ENCODE measurements at regions not wholly inside any gene's neighbourhood (a gene's known extent, or its start where the extent isn't known, plus 50 kb on each side); places are given as distances from the start of the nearest gene placed in this dataset.
"Not testable (repeated sequence)": the region's sequence is repeated elsewhere in the genome, so short reads cannot be mapped to it uniquely, and the experiment has no call there.

DNA sequence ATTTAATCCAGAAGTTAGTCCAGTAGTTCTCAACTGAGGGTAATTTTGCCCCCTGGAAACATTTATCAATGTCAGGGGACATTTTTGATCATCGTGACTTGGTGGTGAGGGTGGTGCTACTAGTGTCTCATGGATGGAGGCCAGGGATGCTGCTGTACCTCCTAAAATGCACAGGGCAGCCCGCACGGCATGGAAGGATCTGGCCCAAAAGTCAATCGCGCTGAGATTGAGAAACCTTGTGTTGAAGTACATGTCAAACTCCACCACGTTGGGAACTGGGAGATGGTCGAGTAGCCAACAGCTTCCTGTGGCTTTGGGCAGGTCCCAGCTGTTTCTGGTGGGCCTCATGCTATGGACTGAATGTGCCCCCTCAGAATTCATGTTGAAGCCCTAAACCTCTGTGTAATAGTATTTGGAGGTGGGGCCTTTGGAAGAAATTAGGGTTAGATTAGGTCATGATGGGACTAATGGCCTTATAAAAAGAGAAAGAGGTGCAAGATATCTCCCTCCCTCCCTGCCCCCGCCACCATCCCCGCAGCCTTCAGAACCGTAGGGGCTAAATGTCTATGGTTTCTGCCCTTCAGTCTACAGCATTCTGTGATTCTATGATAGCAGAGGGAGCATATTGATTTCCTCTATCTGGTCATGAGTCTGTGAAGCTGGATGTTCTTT lies 259.7 kb downstream of the MYCN start:
- no peak overlapping the region for H3K27ac Mint-ChIP-seq
- DNase-seq (no peak), ATAC-seq (ENCODE audit: low read depth) (no peak)
- POLR2A ChIA-PET: no interaction called here
- no peaks in the 10 kb centered on the region for H3K9me3 Mint-ChIP-seq
- no peak overlapping the region for H3K4me3 Mint-ChIP-seq
- no peaks in the 10 kb centered on the region for H3K36me3 Mint-ChIP-seq
- no peaks in the 10 kb centered on the region for H3K4me1 Mint-ChIP-seq
- no peaks in the 10 kb centered on the region for H3K27me3 Mint-ChIP-seq

DNA sequence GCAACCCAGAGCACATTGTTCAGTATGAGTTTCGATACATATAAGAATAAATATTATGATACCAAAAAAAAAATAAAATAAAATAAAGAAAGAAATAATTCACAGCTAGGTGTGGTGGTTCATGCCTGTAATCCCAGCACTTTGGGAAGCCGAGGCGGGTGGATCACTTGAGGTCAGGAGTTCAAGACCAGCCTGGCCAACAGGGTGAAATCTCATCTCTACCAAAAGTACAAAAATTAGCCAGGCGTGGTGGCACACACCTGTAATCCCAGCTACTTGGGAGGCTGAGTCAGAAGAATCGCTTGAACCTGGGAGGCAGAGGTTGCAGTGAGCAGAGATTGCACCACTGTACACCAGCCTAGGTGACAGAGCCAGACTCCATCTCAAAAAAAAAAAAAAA lies 258.9 kb downstream of the MYCN start:
- ATAC-seq (ENCODE audit: low read depth); POLR2A ChIA-PET; H3K27ac Mint-ChIP-seq; DNase-seq; H3K9me3 Mint-ChIP-seq; H3K4me1 Mint-ChIP-seq; H3K4me3 Mint-ChIP-seq; H3K27me3 Mint-ChIP-seq; H3K36me3 Mint-ChIP-seq: not testable (repeated sequence)

DNA sequence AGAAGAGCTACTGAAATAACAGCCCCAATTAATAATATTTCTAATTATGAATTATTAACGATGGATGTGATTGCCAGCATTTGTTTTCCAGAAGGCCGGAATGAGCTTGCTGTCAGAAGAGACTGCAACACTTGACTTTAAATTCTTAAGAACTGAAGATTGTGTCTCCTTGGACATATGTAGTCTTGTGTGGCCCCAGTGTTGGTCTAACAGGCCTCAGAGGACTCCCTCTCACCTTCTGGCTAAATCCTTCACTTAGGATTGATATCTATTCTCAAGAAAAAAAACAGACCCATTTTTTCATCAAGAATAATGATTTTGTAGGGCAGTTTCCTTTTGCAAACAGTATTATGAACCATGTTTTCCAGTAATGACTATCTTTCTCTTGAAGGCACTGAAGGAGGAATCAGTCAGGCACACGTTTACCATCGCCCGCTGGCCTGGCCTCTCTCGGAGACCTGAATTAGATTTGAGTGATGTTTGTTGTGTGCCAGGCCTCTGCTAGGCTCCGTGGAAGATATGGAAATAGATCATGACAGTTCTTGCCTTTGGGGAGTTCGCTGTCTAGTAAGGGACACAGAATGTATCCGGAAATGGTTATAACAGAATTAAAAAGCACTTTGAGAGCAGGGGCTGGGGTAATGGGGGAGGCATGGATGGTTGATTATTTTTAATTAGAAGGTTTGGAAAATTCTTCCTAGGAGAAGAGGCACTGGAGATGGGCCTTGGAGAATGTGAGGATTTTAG lies 258.0 kb downstream of the MYCN start:
- no peaks in the 10 kb centered on the region for H3K4me1 Mint-ChIP-seq
- no peak overlapping the region for H3K27ac Mint-ChIP-seq
- POLR2A ChIA-PET: no interaction called here
- H3K27me3 Mint-ChIP-seq: no peaks in the 10 kb centered on the region
- no peaks in the 10 kb centered on the region for H3K36me3 Mint-ChIP-seq
- no peak for ATAC-seq (ENCODE audit: low read depth)
- no peaks in the 10 kb centered on the region for H3K9me3 Mint-ChIP-seq
- no peak for DNase-seq
- no peak overlapping the region for H3K4me3 Mint-ChIP-seq

DNA sequence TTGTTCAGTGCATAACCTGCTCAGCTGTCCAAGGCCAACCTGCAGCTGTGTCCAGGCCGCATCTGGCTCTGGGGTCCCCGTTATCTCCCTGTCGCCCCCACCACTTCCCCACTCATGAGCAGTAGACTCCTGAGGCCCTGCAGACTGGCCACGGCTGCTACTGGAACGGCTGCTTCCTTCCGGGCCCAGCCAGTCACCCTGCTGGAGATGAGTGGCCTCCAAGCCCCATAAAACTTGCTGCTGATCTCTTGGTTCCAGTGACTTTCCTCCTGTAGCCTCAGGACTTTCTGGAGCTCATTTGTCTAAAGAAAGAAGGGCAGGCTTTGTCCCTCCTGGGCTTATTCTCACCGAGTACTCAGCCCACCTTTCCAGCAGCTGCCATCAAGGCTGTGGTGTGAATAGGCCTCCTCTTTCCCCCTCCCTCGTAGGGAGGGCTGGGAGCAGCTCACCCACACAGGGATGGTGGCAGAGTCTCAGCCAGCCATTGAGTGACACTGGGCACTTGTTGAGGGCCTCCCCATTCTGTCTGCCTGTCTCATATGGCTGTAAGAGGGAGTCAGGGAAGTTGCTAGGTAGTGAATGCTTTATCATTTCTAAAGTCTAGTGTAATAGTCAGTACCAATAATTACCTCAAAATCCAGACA lies 257.3 kb downstream of the MYCN start:
- POLR2A ChIA-PET: no interaction called here
- Mint-ChIP-seq H3K4me3 (no peak overlapping the region), H3K27me3 (no peaks in the 10 kb centered on the region), H3K27ac (no peak overlapping the region), H3K4me1 (no peaks in the 10 kb centered on the region), H3K36me3 (no peaks in the 10 kb centered on the region), H3K9me3 (no peaks in the 10 kb centered on the region)
- DNase-seq (no peak), ATAC-seq (ENCODE audit: low read depth) (no peak)

DNA sequence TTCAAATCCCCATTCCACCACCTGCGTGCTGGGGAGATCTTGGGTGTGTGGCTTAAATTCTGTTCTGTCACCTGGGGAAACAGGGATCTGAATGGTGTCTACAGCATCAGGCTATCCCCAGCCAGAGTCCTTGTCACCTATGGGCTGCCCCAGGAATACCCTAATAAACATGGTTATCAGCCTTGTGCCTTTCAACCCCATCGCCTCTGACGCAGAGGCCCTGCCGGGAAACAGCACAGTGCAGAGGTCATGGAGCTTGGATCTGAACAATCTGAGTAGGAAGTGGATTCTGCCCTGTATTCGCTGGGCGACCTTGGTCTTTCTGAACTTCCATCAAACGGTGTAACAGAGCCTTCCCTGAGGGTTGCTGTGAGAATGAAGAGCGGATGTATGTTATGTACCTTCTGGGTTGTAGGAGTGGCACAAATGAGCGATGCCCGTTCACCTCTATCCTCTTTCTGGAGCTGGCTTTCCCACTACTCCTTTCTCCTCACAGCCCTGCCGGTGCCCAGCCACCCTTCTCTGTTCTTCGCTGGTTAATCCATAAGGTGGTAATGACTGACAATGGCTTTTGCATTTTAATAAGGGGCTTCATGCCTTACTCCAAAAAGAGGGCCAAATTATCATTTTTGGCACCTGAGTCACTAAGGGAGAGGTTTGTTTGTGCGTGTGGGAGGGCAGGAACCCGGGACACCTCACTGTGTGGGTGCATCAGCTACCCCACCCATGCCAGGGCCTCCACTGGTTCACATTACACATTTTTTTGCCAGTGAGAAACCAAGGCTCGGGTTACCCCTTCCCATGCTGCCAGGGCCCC lies 256.5 kb downstream of the MYCN start:
- Mint-ChIP-seq H3K27ac (no peak overlapping the region), H3K27me3 (no peaks in the 10 kb centered on the region), H3K9me3 (no peaks in the 10 kb centered on the region)

DNA sequence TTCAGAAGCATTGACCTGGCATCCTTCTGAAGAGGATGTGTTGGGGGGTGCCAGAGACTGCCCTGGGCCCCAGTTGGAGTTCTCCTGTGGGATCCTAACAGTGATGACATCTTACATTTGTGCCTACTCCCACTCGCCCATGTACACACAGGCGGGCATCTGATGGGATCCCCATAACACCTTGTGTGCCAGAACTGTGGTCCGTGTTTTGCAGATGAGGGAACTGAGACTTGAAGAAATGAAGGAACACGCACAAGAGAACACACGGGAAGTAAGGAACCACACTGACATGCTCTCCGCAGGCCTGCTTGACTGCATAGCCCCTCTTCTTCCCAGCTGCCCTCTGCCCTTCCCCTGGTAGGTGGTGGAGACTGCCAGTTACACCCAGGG lies 255.3 kb downstream of the MYCN start:
- no peak for ATAC-seq (ENCODE audit: low read depth)
- H3K36me3 Mint-ChIP-seq: no peaks in the 10 kb centered on the region
- no peaks in the 10 kb centered on the region for H3K4me1 Mint-ChIP-seq

More for the DNA sequence above, 256.5 kb downstream of the MYCN start:
- no peaks in the 10 kb centered on the region for H3K4me1 Mint-ChIP-seq
- ATAC-seq (ENCODE audit: low read depth) (no peak), DNase-seq (no peak)
- H3K36me3 Mint-ChIP-seq: no peaks in the 10 kb centered on the region
- H3K4me3 Mint-ChIP-seq: no peak overlapping the region
- POLR2A ChIA-PET: no interaction called here

DNA sequence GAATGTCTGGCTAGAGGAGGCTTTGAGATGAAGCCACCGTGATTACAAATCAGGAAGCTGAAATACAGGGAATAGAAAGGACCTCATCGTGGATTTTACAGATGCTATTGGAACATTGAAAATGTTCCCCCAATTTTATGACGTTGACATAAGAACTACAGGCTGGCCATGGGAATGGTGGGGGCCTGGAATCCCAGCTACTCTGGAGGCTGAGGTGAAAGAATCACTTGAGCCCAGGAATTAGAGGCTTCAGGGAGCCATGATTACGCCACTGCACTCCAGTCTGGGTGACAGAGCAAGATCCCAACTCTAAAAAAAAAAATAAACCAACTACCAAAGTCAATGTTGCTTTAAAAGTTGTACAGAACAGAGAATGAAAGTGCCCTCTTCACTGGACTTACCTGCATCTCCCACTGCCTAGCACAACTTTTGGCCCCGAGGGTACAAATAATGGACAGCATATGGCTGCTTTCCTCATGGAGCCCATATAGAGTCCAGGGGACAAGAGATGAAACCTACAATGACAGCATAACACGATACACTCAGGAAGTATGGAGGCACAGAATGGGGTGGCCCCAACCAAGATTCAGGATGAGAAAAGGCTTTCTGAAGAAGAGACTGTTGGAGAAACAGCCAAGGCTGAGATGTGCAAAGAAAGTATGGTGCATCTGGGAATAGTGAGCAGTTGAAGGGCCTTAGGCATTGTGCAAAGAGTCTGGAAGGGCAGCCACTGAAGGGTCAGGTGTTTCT lies 254.8 kb downstream of the MYCN start:
- DNase-seq: no peak

More for the DNA sequence above, 255.3 kb downstream of the MYCN start:
- Mint-ChIP-seq H3K27me3 (no peaks in the 10 kb centered on the region), H3K4me3 (no peak overlapping the region), H3K9me3 (no peaks in the 10 kb centered on the region), H3K27ac (no peak overlapping the region)
- POLR2A ChIA-PET: no interaction called here
- DNase-seq: no peak

DNA sequence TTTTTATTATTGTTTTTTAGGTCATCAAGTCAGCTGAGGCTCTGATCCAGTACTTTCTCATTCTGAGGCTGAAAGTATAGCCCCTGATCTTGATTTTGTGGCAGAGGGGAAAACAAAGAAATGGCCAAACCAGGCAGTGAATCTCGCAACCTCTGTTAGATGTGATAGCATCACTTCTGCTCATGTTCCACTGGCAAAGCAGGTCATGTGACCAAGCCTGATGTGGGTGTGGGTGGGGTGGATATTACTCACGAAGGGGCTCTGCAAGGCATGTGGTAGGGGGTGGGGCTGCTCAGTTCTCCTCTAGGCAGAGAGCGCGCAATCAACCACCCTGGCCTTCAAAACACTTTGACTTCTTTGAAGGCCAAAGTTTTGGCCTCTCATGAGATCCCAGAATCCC lies 254.2 kb downstream of the MYCN start:
- H3K9me3 Mint-ChIP-seq: no peaks in the 10 kb centered on the region
- DNase-seq (no peak), ATAC-seq (ENCODE audit: low read depth) (no peak)
- POLR2A ChIA-PET: no interaction called here
- no peaks in the 10 kb centered on the region for H3K27me3 Mint-ChIP-seq
- no peak overlapping the region for H3K27ac Mint-ChIP-seq
- no peaks in the 10 kb centered on the region for H3K36me3 Mint-ChIP-seq
- no peak overlapping the region for H3K4me3 Mint-ChIP-seq
- H3K4me1 Mint-ChIP-seq: no peaks in the 10 kb centered on the region

More for the DNA sequence above, 254.8 kb downstream of the MYCN start:
- H3K4me3 Mint-ChIP-seq: no peak overlapping the region
- no peaks in the 10 kb centered on the region for H3K27me3 Mint-ChIP-seq
- no peaks in the 10 kb centered on the region for H3K4me1 Mint-ChIP-seq
- no peak for ATAC-seq (ENCODE audit: low read depth)
- no peak overlapping the region for H3K27ac Mint-ChIP-seq
- no peaks in the 10 kb centered on the region for H3K9me3 Mint-ChIP-seq
- POLR2A ChIA-PET: no interaction called here
- H3K36me3 Mint-ChIP-seq: no peaks in the 10 kb centered on the region

DNA sequence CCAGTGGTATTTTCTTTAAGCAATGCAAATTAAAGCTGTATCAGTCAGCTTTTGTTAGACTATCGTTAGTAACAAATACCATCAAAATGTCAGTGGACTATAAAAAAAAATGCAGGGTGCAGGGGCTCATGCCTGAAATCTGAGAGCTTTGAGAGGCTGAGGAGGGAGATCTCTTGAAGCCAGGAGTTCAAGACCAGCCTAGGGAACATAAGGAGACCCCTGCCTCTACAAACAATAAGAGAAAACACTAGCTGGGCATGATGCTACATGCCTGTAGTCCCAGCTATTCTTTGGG lies 253.7 kb downstream of the MYCN start:
- H3K4me1 Mint-ChIP-seq: no peaks in the 10 kb centered on the region
- no peak for ATAC-seq (ENCODE audit: low read depth)
- H3K9me3 Mint-ChIP-seq: no peaks in the 10 kb centered on the region
- H3K27ac Mint-ChIP-seq: no peak overlapping the region
- no peaks in the 10 kb centered on the region for H3K36me3 Mint-ChIP-seq
- peaks cover 1% of the 10 kb centered on the region for H3K27me3 Mint-ChIP-seq
- DNase-seq: no peak
- POLR2A ChIA-PET: no interaction called here
- H3K4me3 Mint-ChIP-seq: no peak overlapping the region

DNA sequence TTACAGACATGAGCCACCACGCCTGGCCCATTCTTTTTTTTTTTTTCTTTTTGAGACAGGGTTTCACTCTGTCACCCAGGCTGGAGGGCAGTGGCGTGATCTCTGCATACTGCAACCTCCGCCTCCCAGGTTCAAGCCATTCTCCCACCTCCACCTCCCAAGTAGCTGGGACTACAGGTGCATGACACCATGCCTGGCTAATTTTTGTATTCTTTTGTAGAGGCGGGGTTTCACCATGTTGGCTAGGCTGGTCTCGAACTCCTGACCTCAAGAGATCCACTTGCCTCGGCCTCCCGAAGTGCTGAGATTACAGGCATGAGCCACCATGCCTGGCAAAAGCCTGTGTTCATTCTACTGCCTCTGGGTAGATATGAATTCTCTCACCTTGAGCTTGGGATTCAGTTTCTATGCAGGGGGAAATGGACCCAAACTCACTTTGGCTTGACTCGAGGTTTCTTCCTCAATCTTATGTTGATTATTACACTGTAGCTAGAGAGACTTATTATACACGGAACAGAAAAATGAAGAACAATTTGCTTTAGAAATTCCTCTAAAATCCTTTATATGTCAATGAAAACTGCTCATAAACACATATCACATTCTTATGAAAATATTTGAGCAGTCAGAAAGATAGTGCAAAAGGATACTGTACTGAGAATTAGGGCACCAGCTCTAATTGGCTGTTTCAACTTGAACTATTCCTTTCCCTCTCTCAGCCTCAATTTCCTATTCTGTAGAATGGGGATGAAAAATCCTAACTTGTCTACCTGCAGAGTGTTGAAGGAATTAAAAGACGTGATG lies 252.3 kb downstream of the MYCN start:
- POLR2A ChIA-PET: no interaction called here
- H3K9me3 Mint-ChIP-seq: no peaks in the 10 kb centered on the region
- no peak overlapping the region for H3K4me3 Mint-ChIP-seq
- DNase-seq (no peak), ATAC-seq (ENCODE audit: low read depth) (no peak)
- H3K27ac Mint-ChIP-seq: no peak overlapping the region
- no peaks in the 10 kb centered on the region for H3K36me3 Mint-ChIP-seq
- no peaks in the 10 kb centered on the region for H3K4me1 Mint-ChIP-seq
- H3K27me3 Mint-ChIP-seq: peaks cover 2% of the 10 kb centered on the region

DNA sequence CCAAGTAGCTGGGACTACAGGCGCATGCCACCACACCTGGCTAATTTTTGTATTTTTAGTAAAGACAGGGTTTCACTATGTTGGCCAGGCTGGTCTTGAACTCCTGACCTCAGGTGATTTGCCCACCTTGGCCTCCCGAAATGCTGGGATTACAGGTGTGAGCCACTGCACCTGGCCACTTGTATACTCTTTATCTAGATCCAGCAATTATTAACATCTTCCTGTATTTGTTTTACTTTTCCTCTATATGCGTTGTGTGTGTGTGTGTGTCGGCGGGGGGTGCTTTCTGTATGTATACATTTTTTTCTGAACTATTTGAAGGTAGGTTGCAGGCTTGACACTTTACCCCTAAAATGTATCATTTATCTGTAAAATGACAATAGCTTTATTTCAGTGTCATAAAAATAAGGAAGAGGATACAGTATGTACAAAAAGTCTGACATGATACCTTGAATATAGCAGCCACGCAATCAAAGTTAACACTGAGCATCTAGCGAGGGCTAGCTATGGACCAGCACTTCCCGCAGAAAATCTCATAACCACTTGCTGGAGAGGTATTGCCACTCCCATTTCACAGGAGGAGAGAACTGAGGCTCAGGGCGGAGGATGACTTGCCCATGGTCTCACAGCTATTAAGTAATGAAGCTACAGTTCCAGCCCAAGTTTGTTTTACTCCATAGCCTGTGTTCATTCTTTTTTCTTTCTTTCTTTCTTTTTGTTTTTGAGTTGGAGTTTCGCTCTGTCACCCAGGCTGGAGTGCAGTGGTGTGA lies 251.3 kb downstream of the MYCN start:
- Mint-ChIP-seq H3K9me3 (no peaks in the 10 kb centered on the region), H3K4me3 (no peak overlapping the region), H3K27me3 (peaks cover 2% of the 10 kb centered on the region), H3K27ac (no peak overlapping the region), H3K36me3 (no peaks in the 10 kb centered on the region), H3K4me1 (no peaks in the 10 kb centered on the region)
- DNase-seq (no peak), ATAC-seq (ENCODE audit: low read depth) (no peak)
- POLR2A ChIA-PET: no interaction called here

All from activated naive CD8-positive, alpha-beta T cell treated with anti-CD3 and anti-CD28 coated beads, Interleukin-2, amount 10 ng/mL, durations not matched to agents 7 days and 5 days (primary cell).